B cell (primary cell): ENCODE measurements at regions not wholly inside any gene's neighbourhood (a gene's known extent, or its start where the extent isn't known, plus 50 kb on each side); places are given as distances from the start of the nearest gene placed in this dataset.

ENCODE experiments used
- ATAC-seq: fragments of 200-7000 bp; cut with Tn5 transposase; one replicate; pipeline ENCODE4 v1.10.0; 2021; ENCODE audit warnings: low read depth, mild to moderate bottlenecking, moderate number of reproducible peaks, moderate library complexity
- CTCF ChIA-PET: fragments of 350-600 bp; sonication (Branson Sonifier 250); formaldehyde crosslinking; loops from one replicate; lab custom pipeline; 2021; ENCODE audit warnings: antibody characterized with exemption, inconsistent platforms; lab: Charles Lee
- POLR2A ChIA-PET: fragments of 350-600 bp; sonication (Branson Sonifier 250); formaldehyde crosslinking; loops from one replicate; lab custom pipeline; 2021; ENCODE audit warnings: antibody characterized with exemption; lab: Charles Lee
- DNase-seq: peaks from one replicate; pipeline ENCODE4 v3.0.0; 2013
- H2AFZ ChIP-seq: 2 replicates; pipeline ENCODE4 v1.6.1; 2012; ENCODE audit warnings: mild to moderate bottlenecking, low read depth, low read length; ENCODE audit not compliant: insufficient read depth, poor library complexity, severe bottlenecking
- H3K27ac ChIP-seq, 2 donors: 1 replicate in 1 of 2; 2 replicates in 1 of 2; pipeline ENCODE4 v1.5.1; 2012 to 2013; ENCODE audit warnings: low read length in 2 of 2, mild to moderate bottlenecking in 2 of 2, moderate library complexity in 1 of 2
- H3K27me3 ChIP-seq, 4 experiments: fragments of 200-600 bp in 1 of 4; sonication (generic) in 1 of 4; replicated peaks in 1 of 4; 1 replicate in 2 of 4; 2 replicates in 2 of 4; pipeline versions ENCODE4 v1.6.1 to v1.7.0; 2013 to 2016; ENCODE audit warnings: low read length in 3 of 4, mild to moderate bottlenecking in 2 of 4, mixed read lengths in 1 of 4, moderate library complexity in 1 of 4; ENCODE audit not compliant: insufficient read depth in 4 of 4, control insufficient read depth in 3 of 4; ENCODE audit errors: control extremely low read depth in 1 of 4
- H3K36me3 ChIP-seq, 2 experiments: replicated peaks in 1 of 2; 1 replicate in 1 of 2; 2 replicates in 1 of 2; pipeline versions ENCODE4 v1.6.1 to v1.7.1; 2013; ENCODE audit warnings: low read length in 1 of 2; ENCODE audit not compliant: insufficient read depth in 2 of 2, control insufficient read depth in 1 of 2; ENCODE audit errors: control extremely low read depth in 1 of 2, extremely low read depth in 1 of 2
- H3K4me1 ChIP-seq, 2 donors: fragments of 200-600 bp in 1 of 2; sonication (generic) in 1 of 2; 1 replicate in 1 of 2; 2 replicates in 1 of 2; pipeline versions ENCODE4 v1.5.1 to v1.6.1; 2013 to 2017; ENCODE audit warnings: low read length in 2 of 2; ENCODE audit not compliant: control insufficient read depth in 2 of 2, insufficient read depth in 2 of 2
- H3K4me2 ChIP-seq: replicated peaks from 2 replicates; pipeline ENCODE3; 2012; ENCODE audit warnings: mild to moderate bottlenecking, low read depth, low read length; ENCODE audit not compliant: poor library complexity, severe bottlenecking
- H3K4me3 ChIP-seq, 5 experiments: fragments of 200-600 bp in 1 of 5; sonication (generic) in 1 of 5; 1 replicate in 3 of 5; 2 replicates in 2 of 5; pipeline versions ENCODE4 v1.5.1 to v1.7.0; 2011 to 2016; ENCODE audit warnings: low read length in 4 of 5, mild to moderate bottlenecking in 4 of 5, low read depth in 2 of 5, control low read depth in 1 of 5, moderate library complexity in 1 of 5; ENCODE audit not compliant: insufficient read depth in 1 of 5; ENCODE audit errors: control extremely low read depth in 1 of 5, extremely low read depth in 1 of 5
- H3K79me2 ChIP-seq: fragments of 200-600 bp; sonication (generic); one replicate; pipeline ENCODE4 v1.6.0; 2016; ENCODE audit warnings: low read length; ENCODE audit not compliant: control insufficient read depth, insufficient read depth
- H3K9ac ChIP-seq: fragments of 200-600 bp; sonication (generic); 2 replicates; pipeline ENCODE4 v1.6.1; 2017; ENCODE audit warnings: mild to moderate bottlenecking, low read length, moderate library complexity
- H3K9me3 ChIP-seq, 3 donors: one replicate each; pipeline versions ENCODE4 v1.6.1 to v1.7.1; 2013; ENCODE audit warnings: low read length in 2 of 3; ENCODE audit not compliant: control insufficient read depth in 2 of 3, insufficient read depth in 1 of 3; ENCODE audit errors: control extremely low read depth in 1 of 3
- H4K20me1 ChIP-seq: 2 replicates; pipeline ENCODE4 v1.6.0; 2012; ENCODE audit warnings: mild to moderate bottlenecking, low read length; ENCODE audit not compliant: insufficient read depth, control insufficient read depth, poor library complexity, severe bottlenecking
- H3K27ac Mint-ChIP-seq: one replicate; pipeline ENCODE4 v1.8.0; 2021; ENCODE audit warnings: mixed read lengths
- H3K27me3 Mint-ChIP-seq: one replicate; pipeline ENCODE4 v1.8.0; 2021; ENCODE audit warnings: mixed read lengths
- H3K4me1 Mint-ChIP-seq: one replicate; pipeline ENCODE4 v1.8.0; 2021; ENCODE audit warnings: mixed read lengths
- H3K4me3 Mint-ChIP-seq: one replicate; pipeline ENCODE4 v1.8.0; 2021; ENCODE audit warnings: mixed read lengths
- H3K9me3 Mint-ChIP-seq: one replicate; pipeline ENCODE4 v1.8.0; 2022; ENCODE audit warnings: mixed read lengths; ENCODE audit not compliant: insufficient read depth
- CTCF ChIP-seq: fragments of 200-600 bp; IDR thresholded peaks from one replicate; pipeline ENCODE4 v1.8.0; 2022; ENCODE audit warnings: antibody characterized with exemption, mild to moderate bottlenecking
- EZH2 ChIP-seq: IDR thresholded peaks from 2 replicates; pipeline ENCODE4 v1.6.1; 2012; ENCODE audit warnings: borderline replicate concordance, low read depth, mild to moderate bottlenecking, moderate library complexity, low read length; ENCODE audit not compliant: insufficient read depth, poor library complexity, severe bottlenecking
- WGBS: methylation state at CpG from one replicate; pipeline ENCODE4 v1.1.5; 2013; ENCODE audit warnings: missing lambda C conversion rate; ENCODE audit not compliant: insufficient coverage; 5-methylcytosine and 5-hydroxymethylcytosine counted together
- intact Hi-C: fragments of 100-400 bp; cut with micrococcal nuclease; formaldehyde crosslinking; loops from one replicate; pipeline ENCODE4 v1.10.0; 2022

- Mint-ChIP-seq H3K27me3 (no peaks in the 10 kb centered on the region), H3K27ac (no peak overlapping the region), H3K4me1 (no peaks in the 10 kb centered on the region), H3K9me3 (no peaks in the 10 kb centered on the region), H3K4me3 (no peak overlapping the region)
- H3K4me3 ChIP-seq, result no peak overlapping the region
- H3K79me2 ChIP-seq, result no peaks in the 10 kb centered on the region
- no peaks in the 10 kb centered on the region for H3K36me3 ChIP-seq
- no peaks in the 10 kb centered on the region for H3K9me3 ChIP-seq
- CTCF ChIA-PET, result no interaction called here
- TF ChIP-seq EZH2 (no peak), CTCF (no peak)
- whole genome bisulfite sequencing, result no CpG with 5 or more reads among the region's 4 CpGs
- intact Hi-C loops, result no loop called here
- POLR2A ChIA-PET, result no interaction called here
- no peak overlapping the region for H3K9ac ChIP-seq
- no peaks in the 10 kb centered on the region for H4K20me1 ChIP-seq
- no peaks in the 10 kb centered on the region for H3K4me1 ChIP-seq
- H3K4me2 ChIP-seq, result no peak overlapping the region
- no peak overlapping the region for H3K27ac ChIP-seq
- H2AFZ ChIP-seq, result no peak overlapping the region
- no peaks in the 10 kb centered on the region for H3K27me3 ChIP-seq
- DNase-seq, result no peak
- no peak for ATAC-seq
Measured at GRCh38 chr6:128600397-128600951, 80.1 kb upstream of the PTPRK start.

GRCh38 chr6:128599036-128599435, 78.6 kb upstream of the PTPRK start:
- Histone ChIP-seq H3K27ac (no peak overlapping the region), H3K9me3 (no peaks in the 10 kb centered on the region), H3K27me3 (no peaks in the 10 kb centered on the region), H2AFZ (no peak overlapping the region), H3K4me3 (no peak overlapping the region), H4K20me1 (no peaks in the 10 kb centered on the region), H3K79me2 (no peaks in the 10 kb centered on the region), H3K4me2 (no peak overlapping the region), H3K9ac (no peak overlapping the region), H3K4me1 (no peaks in the 10 kb centered on the region), H3K36me3 (no peaks in the 10 kb centered on the region)
- H3K9me3 Mint-ChIP-seq, result no peaks in the 10 kb centered on the region
- POLR2A ChIA-PET, result no interaction called here
- no peak for TF ChIP-seq CTCF
- TF ChIP-seq EZH2, result no peak
- WGBS, result no CpG with 5 or more reads among the region's 2 CpGs
- intact Hi-C loops, result no loop called here
- CTCF ChIA-PET, result no interaction called here
- no peak for ATAC-seq
- H3K27me3 Mint-ChIP-seq, result no peaks in the 10 kb centered on the region
- no peak for DNase-seq
- no peaks in the 10 kb centered on the region for H3K4me1 Mint-ChIP-seq
- no peak overlapping the region for H3K4me3 Mint-ChIP-seq
- H3K27ac Mint-ChIP-seq, result no peak overlapping the region
